GM12878 (cell line): ENCODE measurements at regions not wholly inside any gene's neighbourhood (a gene's known extent, or its start where the extent isn't known, plus 50 kb on each side); places are given as distances from the start of the nearest gene placed in this dataset.

Experiments
- ATAC-seq: fragments of 200-7000 bp; cut with Tn5 transposase; 3 replicates; pipeline ENCODE4 v1.9.1; 2020; ENCODE audit warnings: mild to moderate bottlenecking, moderate library complexity
- BruUV-seq: library from RNA; stranded (reverse); fragments of 400-500 nt; replicated peaks from 2 replicates; lab custom pipeline; 2021; lab: Mats Ljungman, UMichigan
- CTCF ChIA-PET: fragments of 300-600 bp; sonication (Branson Sonifier 250); formaldehyde crosslinking; extraction: SDS; loops from one replicate; lab custom pipeline; 2021; ENCODE audit warnings: inconsistent platforms; lab: Yijun Ruan, JAX
- POLR2A ChIA-PET: fragments of 350-600 bp; formaldehyde crosslinking; extraction: SDS; loops from one replicate; lab custom pipeline; 2021; ENCODE audit warnings: inconsistent platforms; lab: Charles Lee
- RAD21 ChIA-PET: fragments of 300-600 bp; sonication (Branson Sonifier 250); formaldehyde crosslinking; loops from one replicate; lab custom pipeline; 2023; ENCODE audit warnings: antibody characterized with exemption; ENCODE audit not compliant: unreplicated experiment; lab: Charles Lee
- SMC1A ChIA-PET: fragments of 300-600 bp; sonication (Branson Sonifier 250); formaldehyde crosslinking; loops from one replicate; lab custom pipeline; 2023; ENCODE audit not compliant: unreplicated experiment, uncharacterized antibody; lab: Charles Lee
- DNase-seq: peaks from one replicate; pipeline ENCODE4 v3.0.0-alpha.2; 2011; ENCODE audit warnings: low read depth, low spot score
- FAIRE-seq: peaks from 3 replicates; lab custom pipeline; 2011; peaks lifted over from hg19 to GRCh38; lab: Jason Lieb, UNC
- H2AFZ ChIP-seq: 2 replicates; pipeline ENCODE4 v1.6.0; 2011; ENCODE audit warnings: low read depth, low read length, control low read depth; ENCODE audit not compliant: control insufficient read depth
- H3K27ac ChIP-seq: 2 replicates; pipeline ENCODE4 v1.5.1; 2011; ENCODE audit warnings: control low read depth; ENCODE audit not compliant: control insufficient read depth, insufficient read depth
- H3K27me3 ChIP-seq, 2 experiments: replicated peaks in 1 of 2; 2 replicates each; pipeline versions ENCODE4 v1.6.0 to v1.6.1; 2011; ENCODE audit warnings: low read length in 1 of 2; ENCODE audit not compliant: control insufficient read depth in 2 of 2, insufficient read depth in 2 of 2
- H3K36me3 ChIP-seq, 2 experiments: 2 replicates each; pipeline ENCODE4 v1.5.1; 2011; ENCODE audit warnings: low read length in 1 of 2; ENCODE audit not compliant: control insufficient read depth in 2 of 2, insufficient read depth in 2 of 2
- H3K4me1 ChIP-seq: 2 replicates; pipeline ENCODE4 v1.6.1; 2011; ENCODE audit warnings: mild to moderate bottlenecking, low read length, moderate library complexity, mixed read lengths; ENCODE audit not compliant: control insufficient read depth, insufficient read depth
- H3K4me2 ChIP-seq: 2 replicates; pipeline ENCODE4 v1.6.0; 2011; ENCODE audit warnings: control low read depth; ENCODE audit not compliant: control insufficient read depth, insufficient read depth
- H3K4me3 ChIP-seq: fragments of 200-600 bp; sonication (generic); 2 replicates; pipeline ENCODE4 v1.5.1; 2016
- H3K79me2 ChIP-seq: 2 replicates; pipeline ENCODE4 v1.6.0; 2011; ENCODE audit warnings: low read length; ENCODE audit not compliant: control insufficient read depth, insufficient read depth
- H3K9ac ChIP-seq: 2 replicates; pipeline ENCODE4 v1.8.0; 2011; ENCODE audit warnings: low read length, control low read depth, mixed read lengths; ENCODE audit not compliant: control insufficient read depth, insufficient read depth
- H3K9me3 ChIP-seq: replicated peaks from 3 replicates; pipeline ENCODE4 v1.5.1; 2011; ENCODE audit warnings: mild to moderate bottlenecking, low read length; ENCODE audit not compliant: control insufficient read depth, insufficient read depth
- H4K20me1 ChIP-seq: 2 replicates; pipeline ENCODE4 v1.6.0; 2011; ENCODE audit not compliant: control insufficient read depth, insufficient read depth
- ATF3 ChIP-seq: IDR thresholded peaks from 2 replicates; pipeline ENCODE4 v1.6.1; 2011; ENCODE audit warnings: low read depth, mild to moderate bottlenecking, low read length, moderate library complexity, borderline replicate concordance; ENCODE audit errors: extremely low read depth
- CEBPB ChIP-seq, 2 experiments: fragments of 150-350 bp in 1 of 2; IDR thresholded peaks; 2 replicates each; pipeline ENCODE4 v1.6.1; 2012 to 2014; ENCODE audit warnings: low read depth in 2 of 2, low read length in 2 of 2, borderline replicate concordance in 1 of 2, inconsistent platforms in 1 of 2
- CHD4 ChIP-seq: fragments of 200-600 bp; sonication (generic); IDR thresholded peaks from 2 replicates; pipeline ENCODE4 v1.6.1; 2016; ENCODE audit warnings: mild to moderate bottlenecking
- EGR1 ChIP-seq, 2 experiments: IDR thresholded peaks; 1 replicate in 1 of 2; 2 replicates in 1 of 2; pipeline ENCODE4 v1.6.1; 2011 to 2012; ENCODE audit warnings: low read depth in 2 of 2, low read length in 2 of 2, borderline replicate concordance in 1 of 2, mild to moderate bottlenecking in 1 of 2, moderate library complexity in 1 of 2
- ELK1 ChIP-seq: IDR thresholded peaks from 2 replicates; pipeline ENCODE4 v1.6.1; 2012; ENCODE audit warnings: low read depth, low read length, improper control_type of control experiment
- FOXM1 ChIP-seq: IDR thresholded peaks from 2 replicates; pipeline ENCODE4 v1.6.1; 2012; ENCODE audit warnings: low read depth, mild to moderate bottlenecking, inconsistent platforms, low read length, moderate library complexity
- KAT2A ChIP-seq: conservative IDR thresholded peaks from 2 replicates; pipeline ENCODE4 v1.6.1; 2011; ENCODE audit warnings: low read depth, low read length; ENCODE audit not compliant: control insufficient read depth
- MXI1 ChIP-seq: fragments of 150-350 bp; IDR thresholded peaks from 2 replicates; pipeline ENCODE4 v1.6.1; 2011; ENCODE audit warnings: low read depth, mild to moderate bottlenecking, inconsistent platforms, low read length, improper control_type of control experiment
- NFYB ChIP-seq: IDR thresholded peaks from 2 replicates; pipeline ENCODE4 v1.6.1; 2011; ENCODE audit warnings: low read depth, mild to moderate bottlenecking, low read length, improper control_type of control experiment, moderate library complexity; ENCODE audit not compliant: insufficient read depth
- RFX5 ChIP-seq: IDR thresholded peaks from 2 replicates; pipeline ENCODE4 v1.6.1; 2011; ENCODE audit warnings: low read depth, low read length, improper control_type of control experiment
- ZNF687 ChIP-seq: fragments of 450-650 bp; IDR thresholded peaks from 2 replicates; pipeline ENCODE4 v1.6.1; 2017; ENCODE audit warnings: mild to moderate bottlenecking, moderate library complexity
- WGBS: methylation state at CpG from one replicate; pipeline ENCODE4 v1.1.6; 2016; ENCODE audit warnings: low lambda C conversion rate; ENCODE audit not compliant: insufficient replicate concordance, insufficient coverage; ENCODE audit errors: missing lambda C conversion rate; 5-methylcytosine and 5-hydroxymethylcytosine counted together
- in situ Hi-C: fragments of 300-500 bp; cut with MboI; formaldehyde crosslinking; loops from 9 replicates; pipeline ENCODE4 v1.14.3; 2018; ENCODE audit warnings: mixed read lengths
- intact Hi-C: fragments of 100-400 bp; cut with micrococcal nuclease; formaldehyde crosslinking; loops from one replicate; pipeline ENCODE4 v1.14.2; 2022; ENCODE audit not compliant: unreplicated experiment

GRCh38 chr1:200342511-200343311, 67.1 kb downstream of the ZNF281 start:
- in situ Hi-C loops: no loop called here
- Histone ChIP-seq H3K36me3 (no peaks in the 10 kb centered on the region), H3K79me2 (no peaks in the 10 kb centered on the region), H2AFZ (no peak overlapping the region), H3K9me3 (no peaks in the 10 kb centered on the region), H3K9ac (no peak overlapping the region), H3K4me2 (no peak overlapping the region), H3K27me3 (no peaks in the 10 kb centered on the region), H3K4me1 (peaks cover 1% of the 10 kb centered on the region; the same call in 1 of the 2 replicates), H3K4me3 (no peak overlapping the region), H3K27ac (no peak overlapping the region), H4K20me1 (no peaks in the 10 kb centered on the region)
- ChIA-PET RAD21 (no interaction called here), CTCF (no interaction called here), POLR2A (interaction anchor here (0.7 kb wide), 1 partner anchor 64 kb away, joined by 3 read pairs; no protein-coding TSS in a partner anchor), SMC1A (interaction anchor here (0.6 to 1.4 kb wide), 4 partner anchors 9 to 622 kb away, joined by 3 to 5 read pairs (median 4); no protein-coding TSS in a partner anchor)
- no TSS peak for BruUV-seq
- FAIRE-seq (peak; percentile 38), DNase-seq (no peak), ATAC-seq (no peak)
- intact Hi-C loops: no loop called here
- WGBS: 15% methylated on average over 5 of the region's 5 CpGs
- TF ChIP-seq NFYB: no peak
- no peak for TF ChIP-seq ATF3
- no peak for TF ChIP-seq EGR1 (IDR thresholded peaks at IDR 0.05; ENCODE audit: borderline replicate concordance in 1 of 2, low read depth in 2 of 2, low read length in 2 of 2)
- no peak for TF ChIP-seq KAT2A
- no peak for TF ChIP-seq ELK1
- TF ChIP-seq CHD4: no peak
- TF ChIP-seq FOXM1: no peak
- TF ChIP-seq CEBPB (IDR thresholded peaks at IDR 0.05; ENCODE audit: borderline replicate concordance in 1 of 2, low read depth in 2 of 2, low read length in 2 of 2): no peak
- no peak for TF ChIP-seq MXI1
- no peak for TF ChIP-seq ZNF687
- TF ChIP-seq RFX5: no peak
